H1 (cell line): ENCODE measurements at regions not wholly inside any gene's neighbourhood (a gene's known extent, or its start where the extent isn't known, plus 50 kb on each side); places are given as distances from the start of the nearest gene placed in this dataset.

ENCODE experiments used
- CTCF ChIP-seq, 3 experiments: IDR thresholded peaks; 1 replicate in 2 of 3; 2 replicates in 1 of 3; pipeline versions ENCODE4 v1.5.1 to v1.6.1; 2011; ENCODE audit warnings: low read length in 3 of 3, mild to moderate bottlenecking in 3 of 3, inconsistent platforms in 2 of 3, low read depth in 1 of 3, moderate library complexity in 1 of 3; ENCODE audit not compliant: insufficient read depth in 1 of 3; ENCODE audit errors: control extremely low read depth in 1 of 3
- EZH2 ChIP-seq: fragments of 200-600 bp; sonication (generic); IDR thresholded peaks from 2 replicates; pipeline ENCODE4 v1.7.1; 2012; ENCODE audit warnings: low read depth, mild to moderate bottlenecking, moderate library complexity, low read length, inconsistent platforms; ENCODE audit not compliant: severe bottlenecking
- KDM1A ChIP-seq: fragments of 200-600, 300-600 bp; sonication (generic); IDR thresholded peaks from 2 replicates; pipeline ENCODE4 v1.7.1; 2016; ENCODE audit warnings: mild to moderate bottlenecking, low read length, borderline replicate concordance
- NANOG ChIP-seq: IDR thresholded peaks from 2 replicates; pipeline ENCODE4 v1.6.1; 2011; ENCODE audit warnings: low read length, low read depth, mild to moderate bottlenecking, inconsistent platforms; ENCODE audit not compliant: insufficient read depth, poor library complexity, severe bottlenecking
- RNF2 ChIP-seq: fragments of 200-900, 300-1000 bp; sonication (generic); IDR thresholded peaks from 2 replicates; pipeline ENCODE4 v1.7.1; 2016; ENCODE audit warnings: borderline replicate concordance, low read depth, mild to moderate bottlenecking, antibody characterized with exemption, low read length; ENCODE audit not compliant: poor library complexity, severe bottlenecking; ENCODE audit errors: missing control alignments
- YY1 ChIP-seq: IDR thresholded peaks from 2 replicates; pipeline ENCODE4 v1.6.1; 2011; ENCODE audit warnings: low read depth, mild to moderate bottlenecking, low read length

GRCh38 chr3:163175970-163176369, 1679.4 kb downstream of the OTOL1 start:
- no peak for TF ChIP-seq KDM1A
- TF ChIP-seq EZH2, result no peak
- TF ChIP-seq NANOG, result no peak
- no peak for TF ChIP-seq YY1
- TF ChIP-seq RNF2, result no peak
- TF ChIP-seq CTCF (IDR thresholded peaks at IDR 0.05; ENCODE audit: control extremely low read depth in 1 of 3, insufficient read depth in 1 of 3, low read depth in 1 of 3, low read length in 3 of 3), result no peak
